ENCODE measurements at regions not wholly inside any gene's neighbourhood (a gene's known extent, or its start where the extent isn't known, plus 50 kb on each side); places are given as distances from the start of the nearest gene placed in this dataset.
A peak's percentile ranks its signal among the peaks of the same experiment; 100 is the strongest.
"Not testable (repeated sequence)": the region's sequence is repeated elsewhere in the genome, so short reads cannot be mapped to it uniquely, and the experiment has no call there.

- DNase-seq (ENCODE audit: low spot score): not testable (repeated sequence)
Observed at GRCh38 chr7:68843985-68844384, 754.3 kb upstream of the AUTS2 start.

- no peak for DNase-seq (ENCODE audit: low spot score)
Observed at GRCh38 chr7:68846811-68847325, 751.4 kb upstream of the AUTS2 start.

- DNase-seq (ENCODE audit: low spot score): no peak
Observed at GRCh38 chr7:68853254-68853653, 745.0 kb upstream of the AUTS2 start.

GRCh38 chr7:68857571-68857970, 740.7 kb upstream of the AUTS2 start:
- no peak for DNase-seq (ENCODE audit: low spot score)

GRCh38 chr7:68858497-68858896, 739.8 kb upstream of the AUTS2 start:
- DNase-seq (ENCODE audit: low spot score): no peak

GRCh38 chr7:68861171-68861570, 737.1 kb upstream of the AUTS2 start:
- no peak for DNase-seq (ENCODE audit: low spot score)

DNA sequence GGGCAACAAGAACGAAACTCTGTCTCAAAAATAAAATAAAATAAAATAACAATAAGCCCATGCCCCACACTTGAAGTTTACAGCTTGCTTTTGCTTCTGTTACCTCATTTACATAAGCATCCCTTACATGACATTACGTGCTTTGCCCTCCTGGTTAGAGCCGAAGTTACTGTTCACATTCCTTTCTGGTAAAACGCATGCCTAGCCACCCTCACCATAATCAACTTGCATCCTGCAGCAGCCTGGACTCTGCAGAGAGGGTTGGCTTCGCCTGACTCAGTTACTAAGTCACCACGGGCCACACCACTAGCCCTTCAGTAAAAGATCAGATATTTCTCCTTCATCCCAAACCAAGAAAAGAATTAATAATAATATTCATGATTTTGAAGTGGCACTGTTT, 736.0 kb upstream of the AUTS2 start:
- no peak for DNase-seq (ENCODE audit: low spot score)

DNA sequence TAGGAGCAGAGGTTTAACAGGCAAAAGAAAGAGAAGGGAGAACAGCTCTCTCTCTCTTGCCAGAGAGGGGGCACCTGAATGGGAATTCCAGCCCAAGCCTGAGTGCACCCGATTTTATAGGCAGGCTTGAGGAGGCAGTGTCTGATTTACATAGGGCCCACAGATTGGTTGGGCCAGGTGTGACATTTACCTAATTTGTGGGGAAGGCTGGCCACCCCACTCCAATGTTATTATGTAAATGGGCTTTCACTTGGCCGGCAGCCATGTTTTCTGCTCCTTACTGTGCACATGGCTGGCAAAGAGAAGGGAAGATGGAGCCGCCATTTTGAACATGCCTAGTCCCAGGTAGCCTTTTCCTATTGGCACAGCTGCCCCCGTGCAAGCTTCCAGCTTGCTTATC, 735.5 kb upstream of the AUTS2 start:
- no peak for DNase-seq (ENCODE audit: low spot score)

DNA sequence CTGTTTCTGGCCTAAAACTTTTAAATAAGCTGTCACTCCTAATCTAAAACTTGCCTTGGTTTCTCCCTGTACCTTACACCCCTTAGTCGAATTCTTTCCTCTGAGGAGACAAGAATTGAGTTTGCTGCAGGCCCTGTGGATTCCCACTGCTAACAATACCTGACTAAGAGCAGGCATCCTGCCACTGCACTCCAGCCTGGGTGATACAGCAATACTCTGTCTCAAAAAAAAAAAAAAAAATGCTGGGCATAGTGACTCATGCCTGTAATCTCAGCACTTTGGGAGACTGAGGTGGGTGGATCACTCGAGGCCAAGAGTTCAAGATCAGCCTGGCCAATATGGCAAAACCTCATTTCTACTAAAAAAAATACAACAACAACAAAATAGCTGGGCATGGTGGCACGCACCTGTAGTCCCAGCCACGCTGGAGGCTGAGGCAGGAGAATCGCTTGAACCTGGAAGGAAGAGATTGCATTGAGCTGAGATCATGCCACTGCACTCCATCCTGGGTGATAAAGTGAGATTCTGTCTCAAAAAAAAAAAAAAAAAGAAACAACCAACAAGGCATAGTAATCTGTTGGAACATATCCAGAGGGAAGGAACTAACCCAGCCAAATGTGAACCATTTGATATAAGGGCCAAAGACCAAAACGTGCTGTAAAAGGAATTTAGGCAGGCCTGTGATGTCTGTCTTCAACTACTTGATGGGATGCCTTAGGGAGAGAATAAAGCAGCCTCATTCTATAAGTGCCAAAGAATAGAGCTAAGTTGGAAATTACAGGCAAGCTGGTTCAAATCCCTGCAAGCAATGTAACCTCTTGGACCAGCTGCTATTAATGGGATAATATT, 732.7 kb upstream of the AUTS2 start:
- no peak for DNase-seq (ENCODE audit: low spot score)

DNA sequence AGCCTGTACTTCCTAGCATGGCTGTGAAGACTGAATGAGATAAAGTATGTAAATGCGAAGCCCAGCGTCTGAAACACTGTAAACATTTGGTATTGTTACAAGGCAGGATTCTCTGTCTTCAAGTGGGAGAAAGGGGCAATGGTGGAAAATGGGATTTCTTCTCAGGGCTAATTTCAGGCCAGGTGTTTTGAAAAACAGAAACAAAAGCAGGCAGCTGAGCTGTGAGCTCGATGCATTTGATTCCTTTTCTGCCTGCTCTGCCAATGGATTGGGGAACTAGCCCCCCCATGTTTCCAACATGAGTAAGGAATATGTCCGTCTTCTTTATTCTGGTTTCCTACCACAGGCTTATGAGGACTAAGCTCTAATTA, 732.1 kb upstream of the AUTS2 start:
- no peak for DNase-seq (ENCODE audit: low spot score)

GRCh38 chr7:68866721-68867120, 731.6 kb upstream of the AUTS2 start:
- DNase-seq (ENCODE audit: low spot score): not testable (repeated sequence)

DNA sequence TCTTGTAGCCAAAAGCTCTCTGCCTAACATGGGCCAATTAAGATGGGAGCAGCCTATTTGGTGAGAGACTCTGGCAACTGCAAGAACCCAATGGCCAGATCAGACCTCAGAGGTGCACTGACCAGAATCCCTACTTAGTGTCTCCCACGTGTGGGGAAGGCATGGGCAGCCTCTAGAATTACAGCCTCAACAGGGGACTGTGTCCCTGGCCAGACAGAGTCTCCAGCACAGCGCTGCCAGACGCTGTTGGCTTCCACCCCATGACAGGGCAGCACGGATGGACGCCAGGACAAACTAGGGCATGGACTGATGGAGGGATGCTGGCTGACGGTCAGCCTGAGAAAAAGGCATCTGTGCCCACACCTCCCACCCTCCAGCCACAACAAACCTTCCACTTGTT, 729.3 kb upstream of the AUTS2 start:
- no peak for DNase-seq (ENCODE audit: low spot score)

- no peak for DNase-seq (ENCODE audit: low spot score)
Observed at GRCh38 chr7:68873616-68874015, 724.7 kb upstream of the AUTS2 start.

- no peak for DNase-seq (ENCODE audit: low spot score)
Observed at GRCh38 chr7:68875857-68876256, 722.4 kb upstream of the AUTS2 start.

DNA sequence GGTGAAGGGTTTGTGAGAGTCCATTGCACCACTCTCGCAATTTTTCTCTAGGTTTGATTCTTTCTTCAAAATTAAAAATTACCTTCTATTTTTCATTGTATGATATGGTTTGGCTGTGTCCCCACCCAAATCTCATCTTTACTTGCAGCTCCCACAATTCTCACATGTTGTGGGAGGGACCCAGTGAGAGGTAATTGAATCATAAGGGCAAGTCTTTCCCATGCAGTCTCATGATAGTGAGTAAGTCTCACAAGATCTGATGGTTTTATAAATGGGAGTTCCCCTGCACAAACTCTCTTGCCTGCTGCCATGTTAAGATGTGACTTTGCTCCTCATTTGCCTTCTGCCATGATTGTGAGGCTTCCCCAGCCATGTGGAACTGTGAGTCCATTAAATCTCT, 711.2 kb upstream of the AUTS2 start:
- not testable (repeated sequence) for DNase-seq (ENCODE audit: low spot score)

DNA sequence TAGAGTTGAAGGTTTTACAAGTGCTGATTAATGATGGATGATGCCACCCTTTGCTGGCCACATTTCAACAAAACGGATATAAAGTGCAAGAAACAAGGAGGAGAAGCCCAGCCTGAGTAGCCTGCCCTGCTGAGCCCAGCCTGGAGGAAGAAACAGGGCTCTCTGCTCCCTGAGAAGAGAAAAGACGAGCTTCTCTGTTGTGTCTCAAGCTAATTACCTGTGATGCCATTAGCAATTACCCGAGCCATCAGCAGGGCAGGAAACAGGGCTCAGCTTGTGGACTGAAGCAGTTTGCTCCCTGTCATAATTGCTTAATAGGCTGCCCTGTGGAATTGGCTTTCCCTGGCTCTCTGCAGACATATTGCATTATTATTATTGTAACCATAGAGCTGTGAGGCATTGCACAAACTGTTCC, 709.3 kb upstream of the AUTS2 start:
- DNase-seq (ENCODE audit: low spot score): no peak

- peak; percentile 42 for DNase-seq (ENCODE audit: low spot score)
Observed at GRCh38 chr7:68892236-68892635, 706.0 kb upstream of the AUTS2 start.

- DNase-seq (ENCODE audit: low spot score): no peak
Observed at GRCh38 chr7:68893411-68893810, 704.9 kb upstream of the AUTS2 start.

GRCh38 chr7:68899156-68899555, 699.1 kb upstream of the AUTS2 start:
- DNase-seq (ENCODE audit: low spot score): not testable (repeated sequence)

GRCh38 chr7:68900096-68900495, 698.2 kb upstream of the AUTS2 start:
- no peak for DNase-seq (ENCODE audit: low spot score)

GRCh38 chr7:68904630-68905029, 693.6 kb upstream of the AUTS2 start:
- no peak for DNase-seq (ENCODE audit: low spot score)

GRCh38 chr7:68911754-68912153, 686.5 kb upstream of the AUTS2 start:
- no peak for DNase-seq (ENCODE audit: low spot score)

DNA sequence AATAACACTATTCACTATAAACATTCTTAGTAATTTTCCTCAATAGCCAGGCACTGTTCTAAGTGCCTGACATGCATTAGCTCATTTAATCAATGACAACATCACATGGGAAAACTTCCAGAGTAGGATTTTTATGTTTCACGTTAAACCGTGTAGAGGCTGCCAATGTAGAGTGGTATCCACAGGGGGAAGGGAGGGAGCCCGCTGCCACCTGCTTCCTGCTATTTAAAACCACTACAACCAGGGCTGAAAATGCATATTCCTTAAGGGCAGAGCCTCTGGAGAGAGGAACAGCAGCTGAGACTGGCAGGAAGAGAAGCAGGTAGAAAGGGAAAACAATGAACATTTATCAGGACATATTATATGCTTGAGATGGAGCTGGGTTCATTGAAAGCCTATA, 684.3 kb upstream of the AUTS2 start:
- no peak for DNase-seq (ENCODE audit: low spot score)

GRCh38 chr7:68917041-68917651, 681.1 kb upstream of the AUTS2 start:
- no peak for DNase-seq (ENCODE audit: low spot score)
